ENCODE measurements at regions not wholly inside any gene's neighbourhood (a gene's known extent, or its start where the extent isn't known, plus 50 kb on each side); places are given as distances from the start of the nearest gene placed in this dataset.

- DNase-seq = no peak
These were observed 199.0 kb downstream of the ENGASE start for GRCh38 chr17:79273660-79274059.

GRCh38 chr17:79272666-79273219 is 198.1 kb downstream of the ENGASE start:
- no peak for DNase-seq

- DNase-seq = no peak
These were observed 197.6 kb downstream of the ENGASE start for GRCh38 chr17:79272220-79272619.

- no peak for DNase-seq
These were observed 195.0 kb downstream of the ENGASE start for GRCh38 chr17:79269620-79270019.

- DNase-seq = no peak
These were observed 188.6 kb downstream of the ENGASE start for GRCh38 chr17:79263191-79263590.

- DNase-seq = no peak
These were observed 188.0 kb downstream of the ENGASE start for GRCh38 chr17:79262624-79263023.

- DNase-seq = no peak
These were observed 186.9 kb downstream of the ENGASE start for GRCh38 chr17:79261355-79262072.

- no peak for DNase-seq
These were observed 184.2 kb downstream of the ENGASE start for GRCh38 chr17:79258843-79259242.

- DNase-seq = no peak
These were observed 183.4 kb downstream of the ENGASE start for GRCh38 chr17:79258041-79258440.

GRCh38 chr17:79255926-79256585 is 181.4 kb downstream of the ENGASE start:
- DNase-seq = no peak

GRCh38 chr17:79255456-79255855 is 180.8 kb downstream of the ENGASE start:
- DNase-seq = no peak

- DNase-seq = no peak
These were observed 180.4 kb downstream of the ENGASE start for GRCh38 chr17:79255046-79255445.

GRCh38 chr17:79252886-79253285 is 178.3 kb downstream of the ENGASE start:
- no peak for DNase-seq

- no peak for DNase-seq
These were observed 177.2 kb downstream of the ENGASE start for GRCh38 chr17:79251824-79252223.

GRCh38 chr17:79249929-79250521 is 175.4 kb downstream of the ENGASE start:
- DNase-seq = no peak

- no peak for DNase-seq
These were observed 174.3 kb downstream of the ENGASE start for GRCh38 chr17:79248843-79249493.

GRCh38 chr17:79246225-79247190 is 171.9 kb downstream of the ENGASE start:
- DNase-seq = no peak

- no peak for DNase-seq
These were observed 170.0 kb downstream of the ENGASE start for GRCh38 chr17:79244665-79245064.

GRCh38 chr17:79243996-79244395 is 169.4 kb downstream of the ENGASE start:
- no peak for DNase-seq

GRCh38 chr17:79243603-79243990 is 169.0 kb downstream of the ENGASE start:
- DNase-seq = no peak

GRCh38 chr17:79242873-79243602 is 168.4 kb downstream of the ENGASE start:
- DNase-seq = no peak
